D341Med (cell line): ENCODE measurements at regions not wholly inside any gene's neighbourhood (a gene's known extent, or its start where the extent isn't known, plus 50 kb on each side); places are given as distances from the start of the nearest gene placed in this dataset.
"Not testable (repeated sequence)": the region's sequence is repeated elsewhere in the genome, so short reads cannot be mapped to it uniquely, and the experiment has no call there.

Experiments used
- DNase-seq: peaks from one replicate; pipeline ENCODE4 v3.0.0; 2012; ENCODE audit warnings: low spot score

GRCh38 chr3:18236726-18237125, 188.4 kb downstream of the SATB1 start:
- no peak for DNase-seq

GRCh38 chr3:18234717-18235335, 190.3 kb downstream of the SATB1 start:
- no peak for DNase-seq

- no peak for DNase-seq
Measured at GRCh38 chr3:18233987-18234716, 191.0 kb downstream of the SATB1 start.

GRCh38 chr3:18232317-18232716, 192.8 kb downstream of the SATB1 start:
- DNase-seq, result no peak

- DNase-seq, result no peak
Measured at GRCh38 chr3:18228060-18228459, 197.1 kb downstream of the SATB1 start.

GRCh38 chr3:18225709-18226108, 199.4 kb downstream of the SATB1 start:
- no peak for DNase-seq

GRCh38 chr3:18224426-18224825, 200.7 kb downstream of the SATB1 start:
- no peak for DNase-seq

GRCh38 chr3:18223974-18224373, 201.2 kb downstream of the SATB1 start:
- no peak for DNase-seq

GRCh38 chr3:18223571-18223970, 201.6 kb downstream of the SATB1 start:
- no peak for DNase-seq

GRCh38 chr3:18222686-18223085, 202.5 kb downstream of the SATB1 start:
- no peak for DNase-seq

GRCh38 chr3:18217507-18218174, 207.5 kb downstream of the SATB1 start:
- no peak for DNase-seq

- DNase-seq, result no peak
Measured at GRCh38 chr3:18216996-18217395, 208.1 kb downstream of the SATB1 start.

GRCh38 chr3:18215639-18216038, 209.5 kb downstream of the SATB1 start:
- DNase-seq, result no peak

GRCh38 chr3:18211116-18211515, 214.0 kb downstream of the SATB1 start:
- DNase-seq, result no peak

GRCh38 chr3:18208856-18209255, 216.3 kb downstream of the SATB1 start:
- DNase-seq, result no peak

GRCh38 chr3:18208091-18208490, 217.0 kb downstream of the SATB1 start:
- DNase-seq, result no peak

- DNase-seq, result no peak
Measured at GRCh38 chr3:18207226-18207625, 217.9 kb downstream of the SATB1 start.

- DNase-seq, result not testable (repeated sequence)
Measured at GRCh38 chr3:18205701-18206100, 219.4 kb downstream of the SATB1 start.

GRCh38 chr3:18201315-18201714, 223.8 kb downstream of the SATB1 start:
- no peak for DNase-seq

GRCh38 chr3:18199757-18200156, 225.4 kb downstream of the SATB1 start:
- DNase-seq, result no peak

- no peak for DNase-seq
Measured at GRCh38 chr3:18195836-18196235, 229.3 kb downstream of the SATB1 start.

- no peak for DNase-seq
Measured at GRCh38 chr3:18194431-18194830, 230.7 kb downstream of the SATB1 start.

- no peak for DNase-seq
Measured at GRCh38 chr3:18190646-18191045, 234.5 kb downstream of the SATB1 start.
